Suprapubic skin (tissue), 4 donors: ENCODE measurements at regions not wholly inside any gene's neighbourhood (a gene's known extent, or its start where the extent isn't known, plus 50 kb on each side); places are given as distances from the start of the nearest gene placed in this dataset.

Experiments
- DNase-seq, 2 donors: peaks; one replicate each; pipeline ENCODE4 v3.0.0-alpha.2; 2019; ENCODE audit warnings: low spot score in 2 of 2
- H3K27ac ChIP-seq: fragments of 200-600 bp; sonication (generic); one replicate; pipeline ENCODE4 v1.5.1; 2019
- H3K27me3 ChIP-seq: fragments of 200-600 bp; sonication (generic); one replicate; pipeline ENCODE4 v1.5.1; 2019
- H3K36me3 ChIP-seq: fragments of 200-600 bp; sonication (generic); one replicate; pipeline ENCODE4 v1.5.1; 2019
- H3K4me1 ChIP-seq: fragments of 200-600 bp; sonication (generic); one replicate; pipeline ENCODE4 v1.5.1; 2019
- H3K4me3 ChIP-seq: fragments of 200-600 bp; sonication (generic); one replicate; pipeline ENCODE4 v1.5.1; 2019; ENCODE audit warnings: mild to moderate bottlenecking
- H3K9me3 ChIP-seq: fragments of 200-600 bp; sonication (generic); one replicate; pipeline ENCODE4 v1.5.1; 2019
- EP300 ChIP-seq: sonication (generic); formaldehyde crosslinking; IDR thresholded peaks from one replicate; pipeline ENCODE4 v1.6.1; 2017; ENCODE audit warnings: antibody characterized with exemption
- POLR2A ChIP-seq, 2 donors: fragments of 450-650 bp; IDR thresholded peaks; one replicate each; pipeline ENCODE4 v1.6.1; 2017; ENCODE audit warnings: antibody characterized with exemption in 2 of 2, mild to moderate bottlenecking in 2 of 2, moderate library complexity in 2 of 2
- POLR2AphosphoS5 ChIP-seq, 3 donors: sonication (generic); formaldehyde crosslinking; IDR thresholded peaks; one replicate each; pipeline ENCODE4 v1.6.1; 2017; ENCODE audit warnings: antibody characterized with exemption in 3 of 3
- WGBS: methylation state at CpG from one replicate; pipeline ENCODE4 v1.1.5; 2018; 5-methylcytosine and 5-hydroxymethylcytosine counted together
- TF ChIP-seq, protein P1 (sequence below), 2 donors: fragments of 200-600 bp in 1 of 2; fragments of 450-650 bp in 1 of 2; sonication (generic) in 1 of 2; IDR thresholded peaks; one replicate each; pipeline ENCODE4 v1.5.1; 2016 to 2019; ENCODE audit warnings: antibody characterized with exemption in 2 of 2, mild to moderate bottlenecking in 1 of 2, moderate library complexity in 1 of 2

DNA sequence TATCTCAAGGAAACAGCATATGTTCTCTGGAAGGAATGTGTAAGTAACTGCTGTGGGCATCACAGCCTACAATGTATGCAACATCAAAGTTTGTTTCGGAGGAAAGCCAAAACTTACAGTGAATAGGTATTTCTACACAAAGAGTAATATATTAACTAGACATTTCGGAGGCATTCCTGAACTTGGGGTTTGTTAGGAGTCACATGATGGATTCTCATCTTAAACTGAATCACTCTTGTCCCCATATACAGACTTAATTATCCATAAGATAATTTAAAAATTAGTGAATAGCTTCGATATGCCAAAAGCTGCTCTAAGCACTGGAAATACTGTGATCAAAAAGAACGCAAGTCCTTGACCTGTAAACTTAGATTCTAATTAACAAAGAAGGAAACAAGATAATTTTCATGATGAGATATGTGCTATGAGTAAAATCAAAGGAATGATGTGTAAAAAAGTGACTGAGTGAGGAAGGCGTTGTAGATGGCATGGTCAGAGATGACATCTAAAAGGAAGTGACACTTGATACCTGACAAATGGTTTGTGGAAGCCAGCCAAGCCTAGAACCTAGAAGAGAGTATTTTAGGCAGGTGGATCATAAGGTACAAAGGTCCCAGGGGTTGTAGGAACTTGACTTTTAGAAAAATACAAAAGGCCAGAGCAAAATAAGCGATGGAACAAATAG lies 273.1 kb downstream of the MRPL39 start:
- Histone ChIP-seq H3K27me3 (no peaks in the 10 kb centered on the region), H3K27ac (no peak overlapping the region), H3K4me3 (no peak overlapping the region), H3K36me3 (no peaks in the 10 kb centered on the region), H3K4me1 (no peaks in the 10 kb centered on the region), H3K9me3 (no peaks in the 10 kb centered on the region)
- DNase-seq: no peak
- 90% methylated on average over 6 of the region's 6 CpGs for WGBS
- TF ChIP-seq POLR2A (IDR thresholded peaks at IDR 0.05) (no peak), POLR2AphosphoS5 (IDR thresholded peaks at IDR 0.05) (no peak), EP300 (no peak)
- TF ChIP-seq, protein P1, sequence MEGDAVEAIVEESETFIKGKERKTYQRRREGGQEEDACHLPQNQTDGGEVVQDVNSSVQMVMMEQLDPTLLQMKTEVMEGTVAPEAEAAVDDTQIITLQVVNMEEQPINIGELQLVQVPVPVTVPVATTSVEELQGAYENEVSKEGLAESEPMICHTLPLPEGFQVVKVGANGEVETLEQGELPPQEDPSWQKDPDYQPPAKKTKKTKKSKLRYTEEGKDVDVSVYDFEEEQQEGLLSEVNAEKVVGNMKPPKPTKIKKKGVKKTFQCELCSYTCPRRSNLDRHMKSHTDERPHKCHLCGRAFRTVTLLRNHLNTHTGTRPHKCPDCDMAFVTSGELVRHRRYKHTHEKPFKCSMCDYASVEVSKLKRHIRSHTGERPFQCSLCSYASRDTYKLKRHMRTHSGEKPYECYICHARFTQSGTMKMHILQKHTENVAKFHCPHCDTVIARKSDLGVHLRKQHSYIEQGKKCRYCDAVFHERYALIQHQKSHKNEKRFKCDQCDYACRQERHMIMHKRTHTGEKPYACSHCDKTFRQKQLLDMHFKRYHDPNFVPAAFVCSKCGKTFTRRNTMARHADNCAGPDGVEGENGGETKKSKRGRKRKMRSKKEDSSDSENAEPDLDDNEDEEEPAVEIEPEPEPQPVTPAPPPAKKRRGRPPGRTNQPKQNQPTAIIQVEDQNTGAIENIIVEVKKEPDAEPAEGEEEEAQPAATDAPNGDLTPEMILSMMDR (IDR thresholded peaks at IDR 0.05): no peak

DNA sequence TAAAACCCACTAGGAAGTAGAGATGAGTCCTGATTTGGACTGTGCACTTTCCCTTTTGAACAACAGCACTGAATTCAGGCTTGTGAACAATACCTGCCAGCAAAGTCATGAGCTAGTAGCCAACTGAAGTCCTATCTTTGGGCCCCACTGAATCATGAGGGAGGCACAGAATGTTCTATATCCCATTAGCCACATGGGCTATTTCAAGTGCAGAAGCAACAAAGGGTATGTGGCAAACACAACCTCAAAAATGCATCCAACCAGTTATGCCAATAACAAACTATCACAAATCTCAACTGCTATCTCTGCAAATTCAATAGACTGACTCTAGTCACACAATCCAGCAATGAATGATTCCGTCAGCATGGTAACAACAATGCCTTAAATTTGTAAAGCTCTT lies 276.0 kb downstream of the MRPL39 start:
- H3K36me3 ChIP-seq: no peaks in the 10 kb centered on the region
- H3K4me1 ChIP-seq: no peaks in the 10 kb centered on the region
- DNase-seq: no peak
- TF ChIP-seq EP300 (no peak), POLR2AphosphoS5 (IDR thresholded peaks at IDR 0.05) (no peak), POLR2A (IDR thresholded peaks at IDR 0.05) (no peak)
- TF ChIP-seq, protein P1 (IDR thresholded peaks at IDR 0.05): no peak
- no peaks in the 10 kb centered on the region for H3K9me3 ChIP-seq
- WGBS: 87% methylated on average over 1 of the region's 1 CpG
- no peaks in the 10 kb centered on the region for H3K27me3 ChIP-seq
- H3K27ac ChIP-seq: no peak overlapping the region
- H3K4me3 ChIP-seq: no peak overlapping the region

DNA sequence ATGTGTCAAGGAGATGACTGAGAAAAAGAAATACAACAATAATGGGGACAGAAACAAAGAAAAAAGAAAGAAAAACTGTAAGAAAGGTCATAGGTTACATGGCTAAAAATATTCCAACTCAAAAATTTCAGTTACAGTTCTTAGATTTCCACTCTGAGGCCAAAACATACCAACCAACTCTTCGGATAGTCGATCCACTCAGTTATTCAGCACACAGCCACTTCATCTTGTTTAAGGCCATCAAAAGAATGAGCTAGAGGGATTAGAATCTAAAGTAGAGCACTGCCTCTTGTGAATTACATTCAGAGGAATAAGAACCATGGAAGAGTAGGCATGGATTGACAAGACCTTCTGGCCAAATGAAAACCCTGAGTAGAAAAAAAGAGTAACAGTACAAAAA lies 277.0 kb downstream of the MRPL39 start:
- no peak for DNase-seq
- Histone ChIP-seq H3K9me3 (no peaks in the 10 kb centered on the region), H3K4me3 (no peak overlapping the region), H3K4me1 (no peaks in the 10 kb centered on the region), H3K36me3 (no peaks in the 10 kb centered on the region), H3K27me3 (no peaks in the 10 kb centered on the region), H3K27ac (no peak overlapping the region)
- TF ChIP-seq POLR2A (IDR thresholded peaks at IDR 0.05) (no peak), EP300 (no peak), POLR2AphosphoS5 (IDR thresholded peaks at IDR 0.05) (no peak)
- TF ChIP-seq, protein P1 (IDR thresholded peaks at IDR 0.05): no peak
- 82% methylated on average over 2 of the region's 2 CpGs for WGBS

DNA sequence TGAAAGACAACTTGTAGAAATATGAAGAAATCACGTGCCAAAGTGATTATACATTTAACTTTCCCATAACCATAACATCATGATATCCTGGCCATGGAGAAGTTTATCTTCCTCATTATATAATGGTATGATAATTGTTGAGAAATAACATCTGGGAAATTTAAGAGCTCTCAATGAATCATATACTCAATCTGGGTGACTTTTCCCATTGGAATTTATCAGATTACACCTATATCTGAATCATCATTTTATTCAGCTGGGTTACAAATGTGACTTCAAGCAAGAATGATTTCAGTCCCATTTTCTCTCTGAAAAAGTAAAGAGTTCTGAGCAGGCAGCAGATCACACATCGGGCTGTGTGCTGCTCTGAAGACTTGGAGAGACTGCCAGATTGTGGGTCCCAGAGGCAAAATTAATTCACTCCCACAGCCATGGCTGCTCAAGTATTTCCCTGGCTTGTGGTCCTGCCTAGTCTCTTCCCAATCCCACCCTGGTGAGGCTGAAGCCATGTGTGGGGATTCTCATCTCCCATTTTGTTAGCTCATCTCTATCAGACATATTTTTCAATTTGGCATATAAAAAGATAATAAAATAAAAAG lies 278.0 kb downstream of the MRPL39 start:
- WGBS: 41% methylated on average over 2 of the region's 2 CpGs
- H3K27ac ChIP-seq: no peak overlapping the region
- H3K27me3 ChIP-seq: no peaks in the 10 kb centered on the region
- H3K9me3 ChIP-seq: no peaks in the 10 kb centered on the region
- no peak for DNase-seq
- H3K36me3 ChIP-seq: no peaks in the 10 kb centered on the region
- H3K4me1 ChIP-seq: no peaks in the 10 kb centered on the region
- TF ChIP-seq, protein P1 (IDR thresholded peaks at IDR 0.05): no peak
- no peak for TF ChIP-seq POLR2AphosphoS5 (IDR thresholded peaks at IDR 0.05)
- TF ChIP-seq POLR2A (IDR thresholded peaks at IDR 0.05): no peak
- no peak for TF ChIP-seq EP300
- no peak overlapping the region for H3K4me3 ChIP-seq

DNA sequence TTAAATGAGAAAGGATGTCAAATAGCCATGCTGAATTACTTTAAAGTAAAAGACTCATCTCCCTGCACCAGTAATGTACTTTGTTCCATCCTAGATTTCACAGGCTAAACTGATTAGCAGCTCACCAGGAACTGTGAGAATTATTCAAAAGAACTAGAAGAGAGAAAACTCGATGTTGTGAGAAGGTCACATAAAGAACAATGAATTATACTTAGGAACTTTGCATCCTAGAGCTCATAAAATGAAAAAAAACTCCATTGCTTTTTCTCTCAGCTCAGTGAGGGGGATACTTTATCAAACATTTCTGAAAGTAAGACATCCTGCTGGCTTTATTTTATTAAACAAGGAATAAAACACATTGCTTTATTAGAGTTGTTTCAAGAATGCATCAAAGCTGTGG lies 278.5 kb downstream of the MRPL39 start:
- H3K4me3 ChIP-seq: no peak overlapping the region
- no peak for DNase-seq
- H3K27ac ChIP-seq: no peak overlapping the region
- H3K36me3 ChIP-seq: no peaks in the 10 kb centered on the region
- TF ChIP-seq POLR2A (IDR thresholded peaks at IDR 0.05) (no peak), EP300 (no peak), POLR2AphosphoS5 (IDR thresholded peaks at IDR 0.05) (no peak)
- TF ChIP-seq, protein P1 (IDR thresholded peaks at IDR 0.05): no peak
- no peaks in the 10 kb centered on the region for H3K9me3 ChIP-seq
- 43% methylated on average over 1 of the region's 1 CpG for WGBS
- H3K27me3 ChIP-seq: no peaks in the 10 kb centered on the region
- H3K4me1 ChIP-seq: no peaks in the 10 kb centered on the region
